Naive thymus-derived CD4-positive, alpha-beta T cell (primary cell): ENCODE measurements at regions not wholly inside any gene's neighbourhood (a gene's known extent, or its start where the extent isn't known, plus 50 kb on each side); places are given as distances from the start of the nearest gene placed in this dataset.

Experiments used
- ATAC-seq: fragments of 150-1000 bp; cut with Tn5 transposase; 2 replicates; pipeline ENCODE4 v1.10.0; 2021; ENCODE audit warnings: mild to moderate bottlenecking, moderate library complexity
- CTCF ChIA-PET: fragments of 350-600 bp; sonication (Branson Sonifier 250); formaldehyde crosslinking; loops from one replicate; lab custom pipeline; 2021; ENCODE audit warnings: antibody characterized with exemption; lab: Charles Lee
- POLR2A ChIA-PET: fragments of 350-600 bp; sonication (Branson Sonifier 250); formaldehyde crosslinking; loops from one replicate; lab custom pipeline; 2021; ENCODE audit warnings: antibody characterized with exemption, inconsistent platforms; lab: Charles Lee
- DNase-seq, 9 donors: peaks; one replicate each; pipeline versions ENCODE4 v3.0.0 to v3.0.0-alpha.2; 2020 to 2022; ENCODE audit warnings: mixed read lengths in 1 of 9
- H3K27ac ChIP-seq: one replicate; pipeline ENCODE4 v1.7.0; 2013; ENCODE audit warnings: mild to moderate bottlenecking, low read depth, low read length, moderate library complexity
- H3K27me3 ChIP-seq, 2 donors: one replicate each; pipeline ENCODE4 v1.7.0; 2013; ENCODE audit warnings: low read length in 2 of 2, mild to moderate bottlenecking in 2 of 2, moderate library complexity in 2 of 2; ENCODE audit not compliant: control insufficient read depth in 2 of 2, insufficient read depth in 2 of 2
- H3K36me3 ChIP-seq, 3 experiments: 1 replicate in 2 of 3; 2 replicates in 1 of 3; pipeline ENCODE4 v1.7.0; 2013; ENCODE audit warnings: low read length in 3 of 3, mild to moderate bottlenecking in 3 of 3, moderate library complexity in 1 of 3; ENCODE audit not compliant: insufficient read depth in 3 of 3, control insufficient read depth in 2 of 3
- H3K4me1 ChIP-seq, 2 donors: one replicate each; pipeline ENCODE4 v1.7.0; 2013; ENCODE audit warnings: low read length in 2 of 2, mild to moderate bottlenecking in 2 of 2, moderate library complexity in 1 of 2; ENCODE audit not compliant: control insufficient read depth in 2 of 2, insufficient read depth in 2 of 2
- H3K4me3 ChIP-seq: 2 replicates; pipeline ENCODE4 v1.7.0; 2013; ENCODE audit warnings: mild to moderate bottlenecking, low read length
- H3K9me3 ChIP-seq, 3 experiments: 1 replicate in 2 of 3; 2 replicates in 1 of 3; pipeline ENCODE4 v1.7.0; 2013; ENCODE audit warnings: low read length in 3 of 3; ENCODE audit not compliant: control insufficient read depth in 2 of 3
- H3K27ac Mint-ChIP-seq, 9 donors: one replicate each; pipeline ENCODE4 v1.8.0; 2020 to 2022; ENCODE audit warnings: mixed read lengths in 9 of 9, mild to moderate bottlenecking in 8 of 9, moderate library complexity in 5 of 9, inconsistent platforms in 2 of 9
- H3K27me3 Mint-ChIP-seq, 5 donors: one replicate each; pipeline ENCODE4 v1.8.0; 2021 to 2022; ENCODE audit warnings: mixed read lengths in 5 of 5, mild to moderate bottlenecking in 1 of 5
- H3K36me3 Mint-ChIP-seq, 5 donors: one replicate each; pipeline ENCODE4 v1.8.0; 2020 to 2022; ENCODE audit warnings: mixed read lengths in 5 of 5, mild to moderate bottlenecking in 3 of 5, inconsistent platforms in 1 of 5
- H3K4me1 Mint-ChIP-seq, 7 donors: one replicate each; pipeline ENCODE4 v1.8.0; 2020 to 2022; ENCODE audit warnings: mixed read lengths in 7 of 7, mild to moderate bottlenecking in 3 of 7, inconsistent platforms in 1 of 7
- H3K4me3 Mint-ChIP-seq, 10 donors: one replicate each; pipeline ENCODE4 v1.8.0; 2020 to 2022; ENCODE audit warnings: mild to moderate bottlenecking in 10 of 10, mixed read lengths in 10 of 10, moderate library complexity in 6 of 10, inconsistent platforms in 2 of 10
- H3K9me3 Mint-ChIP-seq, 11 donors: one replicate each; pipeline ENCODE4 v1.8.0; 2020 to 2022; ENCODE audit warnings: mixed read lengths in 11 of 11, mild to moderate bottlenecking in 4 of 11, inconsistent platforms in 1 of 11, moderate library complexity in 1 of 11
- intact Hi-C, 2 donors: fragments of 100-400 bp; cut with micrococcal nuclease; formaldehyde crosslinking; loops; one replicate each; pipeline ENCODE4 v1.15.1; 2023

- no peak for DNase-seq
- Mint-ChIP-seq H3K4me3 (no peak overlapping the region), H3K36me3 (peaks cover 0 to 12% (median 0%) of the 10 kb centered on the region in 5 donors), H3K9me3 (peaks cover 0 to 32% (median 11%) of the 10 kb centered on the region in 11 donors), H3K27me3 (peaks cover 50 to 72% (median 66%) of the 10 kb centered on the region in 5 donors), H3K4me1 (peaks cover 0 to 10% (median 3%) of the 10 kb centered on the region in 7 donors), H3K27ac (no peak overlapping the region)
- Histone ChIP-seq H3K9me3 (no peaks in the 10 kb centered on the region), H3K27me3 (peaks cover 3 to 4% of the 10 kb centered on the region in 2 donors), H3K4me3 (no peak overlapping the region), H3K4me1 (no peaks in the 10 kb centered on the region), H3K27ac (no peak overlapping the region), H3K36me3 (no peaks in the 10 kb centered on the region)
- CTCF ChIA-PET, result no interaction called here
- POLR2A ChIA-PET, result no interaction called here
- ATAC-seq, result no peak
- intact Hi-C loops, result no loop called here
Observed at GRCh38 chr15:29972051-29972450, 110.7 kb upstream of the GOLGA8J start.

- Histone ChIP-seq H3K4me1 (no peaks in the 10 kb centered on the region), H3K36me3 (no peaks in the 10 kb centered on the region), H3K9me3 (no peaks in the 10 kb centered on the region), H3K4me3 (no peak overlapping the region), H3K27me3 (peaks cover 3 to 4% of the 10 kb centered on the region in 2 donors), H3K27ac (no peak overlapping the region)
- intact Hi-C loops, result no loop called here
- Mint-ChIP-seq H3K4me3 (peak overlapping the region in 2 of 10 donors; percentile 1 to 49), H3K27ac (no peak overlapping the region), H3K27me3 (peaks cover 61 to 80% (median 71%) of the 10 kb centered on the region in 5 donors), H3K9me3 (peaks cover 0 to 32% (median 11%) of the 10 kb centered on the region in 11 donors), H3K4me1 (peaks cover 0 to 10% (median 3%) of the 10 kb centered on the region in 7 donors), H3K36me3 (peaks cover 0 to 12% (median 0%) of the 10 kb centered on the region in 5 donors)
- ChIA-PET CTCF (no interaction called here), POLR2A (no interaction called here)
- no peak for ATAC-seq
- no peak for DNase-seq
Observed at GRCh38 chr15:29970402-29970695, 112.4 kb upstream of the GOLGA8J start.

- H3K4me3 ChIP-seq, result no peak overlapping the region
- H3K4me1 Mint-ChIP-seq, result peaks cover 0 to 10% (median 3%) of the 10 kb centered on the region in 7 donors
Observed at GRCh38 chr15:29969562-29970401, 113.0 kb upstream of the GOLGA8J start.

GRCh38 chr15:29968895-29969561 lies 113.7 kb upstream of the GOLGA8J start:
- intact Hi-C loops, result no loop called here
- Histone ChIP-seq H3K27me3 (peaks cover 3 to 4% of the 10 kb centered on the region in 2 donors), H3K9me3 (no peaks in the 10 kb centered on the region), H3K27ac (no peak overlapping the region), H3K4me1 (no peaks in the 10 kb centered on the region), H3K36me3 (no peaks in the 10 kb centered on the region), H3K4me3 (no peak overlapping the region)
- CTCF ChIA-PET, result no interaction called here
- ATAC-seq (no peak), DNase-seq (no peak)
- peak overlapping the region in 4 of 10 donors; percentile 40 to 50 (median 44) for H3K4me3 Mint-ChIP-seq
- H3K36me3 Mint-ChIP-seq, result peaks cover 0 to 12% (median 0%) of the 10 kb centered on the region in 5 donors
- H3K27ac Mint-ChIP-seq, result no peak overlapping the region
- POLR2A ChIA-PET, result no interaction called here
- H3K4me1 Mint-ChIP-seq, result peaks cover 0 to 10% (median 0%) of the 10 kb centered on the region in 7 donors
- peaks cover 57 to 80% (median 66%) of the 10 kb centered on the region in 5 donors for H3K27me3 Mint-ChIP-seq
- H3K9me3 Mint-ChIP-seq, result peaks cover 0 to 32% (median 11%) of the 10 kb centered on the region in 11 donors

More at GRCh38 chr15:29969562-29970401, 113.0 kb upstream of the GOLGA8J start:
- no peak for DNase-seq
- CTCF ChIA-PET, result no interaction called here
- intact Hi-C loops, result no loop called here
- Histone ChIP-seq H3K27ac (no peak overlapping the region), H3K4me1 (no peaks in the 10 kb centered on the region), H3K36me3 (no peaks in the 10 kb centered on the region), H3K9me3 (no peaks in the 10 kb centered on the region), H3K27me3 (peaks cover 3 to 4% of the 10 kb centered on the region in 2 donors)
- peak overlapping the region in 3 of 10 donors; percentile 1 to 49 (median 40) for H3K4me3 Mint-ChIP-seq
- peak overlapping the region in 1 of 9 donors; percentile 65 for H3K27ac Mint-ChIP-seq
- peaks cover 0 to 32% (median 11%) of the 10 kb centered on the region in 11 donors for H3K9me3 Mint-ChIP-seq
- POLR2A ChIA-PET, result no interaction called here
- ATAC-seq, result no peak
- peaks cover 0 to 12% (median 0%) of the 10 kb centered on the region in 5 donors for H3K36me3 Mint-ChIP-seq
- H3K27me3 Mint-ChIP-seq, result peaks cover 61 to 82% (median 72%) of the 10 kb centered on the region in 5 donors

- Mint-ChIP-seq H3K4me1 (peaks cover 0 to 10% (median 0%) of the 10 kb centered on the region in 7 donors), H3K27me3 (peaks cover 57 to 81% (median 70%) of the 10 kb centered on the region in 5 donors), H3K9me3 (peaks cover 0 to 32% (median 11%) of the 10 kb centered on the region in 11 donors), H3K4me3 (peak overlapping the region in 1 of 10 donors; percentile 34), H3K36me3 (peaks cover 0 to 12% (median 0%) of the 10 kb centered on the region in 5 donors), H3K27ac (no peak overlapping the region)
- ATAC-seq (no peak), DNase-seq (no peak)
- Histone ChIP-seq H3K4me1 (no peaks in the 10 kb centered on the region), H3K27me3 (peaks cover 3 to 4% of the 10 kb centered on the region in 2 donors), H3K27ac (no peak overlapping the region), H3K36me3 (no peaks in the 10 kb centered on the region), H3K9me3 (no peaks in the 10 kb centered on the region), H3K4me3 (no peak overlapping the region)
- intact Hi-C loops, result no loop called here
- CTCF ChIA-PET, result no interaction called here
- POLR2A ChIA-PET, result no interaction called here
Observed at GRCh38 chr15:29968099-29968894, 114.5 kb upstream of the GOLGA8J start.

GRCh38 chr15:29962407-29962806 lies 120.3 kb upstream of the GOLGA8J start:
- no peaks in the 10 kb centered on the region for H3K36me3 ChIP-seq
- no peak overlapping the region for H3K4me3 ChIP-seq
- DNase-seq (no peak), ATAC-seq (no peak)
- no peaks in the 10 kb centered on the region for H3K27me3 ChIP-seq
- Mint-ChIP-seq H3K27me3 (peaks cover 23 to 70% (median 60%) of the 10 kb centered on the region in 5 donors), H3K4me3 (no peak overlapping the region), H3K27ac (no peak overlapping the region), H3K9me3 (peaks cover 0 to 3% (median 0%) of the 10 kb centered on the region in 11 donors), H3K36me3 (no peaks in the 10 kb centered on the region), H3K4me1 (no peaks in the 10 kb centered on the region)
- ChIA-PET POLR2A (interaction anchor here (0.7 kb wide), 1 partner anchor 1847 kb away, joined by 3 read pairs; no protein-coding TSS in a partner anchor), CTCF (no interaction called here)
- no peaks in the 10 kb centered on the region for H3K9me3 ChIP-seq
- no peak overlapping the region for H3K27ac ChIP-seq
- intact Hi-C loops, result no loop called here
- H3K4me1 ChIP-seq, result no peaks in the 10 kb centered on the region
